Mammary epithelial cell (primary cell): ENCODE measurements at regions not wholly inside any gene's neighbourhood (a gene's known extent, or its start where the extent isn't known, plus 50 kb on each side); places are given as distances from the start of the nearest gene placed in this dataset.

Experiments used
- EZH2 ChIP-seq: IDR thresholded peaks from 2 replicates; pipeline ENCODE4 v1.6.1; 2012; ENCODE audit warnings: low read length, inconsistent platforms, borderline replicate concordance
- TF ChIP-seq, protein P1 (sequence below), 2 donors: IDR thresholded peaks in 1 of 2; conservative IDR thresholded peaks in 1 of 2; 2 replicates each; pipeline ENCODE4 v1.5.1; 2011 to 2012; ENCODE audit warnings: inconsistent platforms in 2 of 2, low read length in 2 of 2, mild to moderate bottlenecking in 2 of 2, control low read depth in 1 of 2, low read depth in 1 of 2; ENCODE audit not compliant: insufficient read depth in 1 of 2; ENCODE audit errors: extremely low read depth in 1 of 2

- TF ChIP-seq, protein P1, sequence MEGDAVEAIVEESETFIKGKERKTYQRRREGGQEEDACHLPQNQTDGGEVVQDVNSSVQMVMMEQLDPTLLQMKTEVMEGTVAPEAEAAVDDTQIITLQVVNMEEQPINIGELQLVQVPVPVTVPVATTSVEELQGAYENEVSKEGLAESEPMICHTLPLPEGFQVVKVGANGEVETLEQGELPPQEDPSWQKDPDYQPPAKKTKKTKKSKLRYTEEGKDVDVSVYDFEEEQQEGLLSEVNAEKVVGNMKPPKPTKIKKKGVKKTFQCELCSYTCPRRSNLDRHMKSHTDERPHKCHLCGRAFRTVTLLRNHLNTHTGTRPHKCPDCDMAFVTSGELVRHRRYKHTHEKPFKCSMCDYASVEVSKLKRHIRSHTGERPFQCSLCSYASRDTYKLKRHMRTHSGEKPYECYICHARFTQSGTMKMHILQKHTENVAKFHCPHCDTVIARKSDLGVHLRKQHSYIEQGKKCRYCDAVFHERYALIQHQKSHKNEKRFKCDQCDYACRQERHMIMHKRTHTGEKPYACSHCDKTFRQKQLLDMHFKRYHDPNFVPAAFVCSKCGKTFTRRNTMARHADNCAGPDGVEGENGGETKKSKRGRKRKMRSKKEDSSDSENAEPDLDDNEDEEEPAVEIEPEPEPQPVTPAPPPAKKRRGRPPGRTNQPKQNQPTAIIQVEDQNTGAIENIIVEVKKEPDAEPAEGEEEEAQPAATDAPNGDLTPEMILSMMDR (conservative IDR thresholded peaks at IDR 0.05 in 1 of 2, IDR thresholded peaks at IDR 0.05 in 1 of 2; ENCODE audit: extremely low read depth in 1 of 2, insufficient read depth in 1 of 2, low read depth in 1 of 2, low read length in 2 of 2), result no peak
- no peak for TF ChIP-seq EZH2
These were observed 642.3 kb downstream of the RWDD3 start for GRCh38 chr1:95876276-95876675.
